ENCODE measurements at regions not wholly inside any gene's neighbourhood (a gene's known extent, or its start where the extent isn't known, plus 50 kb on each side); places are given as distances from the start of the nearest gene placed in this dataset.
A peak's percentile ranks its signal among the peaks of the same experiment; 100 is the strongest.

- Histone ChIP-seq H3K36me3 (no peaks in the 10 kb centered on the region), H3K9ac (no peak overlapping the region), H4K20me1 (no peaks in the 10 kb centered on the region), H3K9me3 (no peaks in the 10 kb centered on the region), H3K4me3 (no peak overlapping the region), H3K27ac (no peak overlapping the region), H3K27me3 (no peaks in the 10 kb centered on the region), H3K4me1 (no peaks in the 10 kb centered on the region), H3K4me2 (no peak overlapping the region)
- no peak for TF ChIP-seq Cebpa-rat (IDR thresholded peaks at IDR 0.05)
Observed at GRCh38 chrX:4185086-4185485, 471.6 kb upstream of the PRKX start.

- Histone ChIP-seq H3K27me3 (no peaks in the 10 kb centered on the region), H3K27ac (no peak overlapping the region), H3K9ac (no peak overlapping the region), H4K20me1 (no peaks in the 10 kb centered on the region), H3K9me3 (no peaks in the 10 kb centered on the region), H3K4me2 (no peak overlapping the region), H3K4me1 (no peaks in the 10 kb centered on the region), H3K36me3 (no peaks in the 10 kb centered on the region), H3K4me3 (no peak overlapping the region)
- TF ChIP-seq Cebpa-rat (IDR thresholded peaks at IDR 0.05) = no peak
Observed at GRCh38 chrX:4182408-4182806, 469.0 kb upstream of the PRKX start.

- no peaks in the 10 kb centered on the region for H3K27me3 ChIP-seq
- H4K20me1 ChIP-seq = no peaks in the 10 kb centered on the region
- H3K9me3 ChIP-seq = no peaks in the 10 kb centered on the region
- H3K27ac ChIP-seq = no peak overlapping the region
- no peaks in the 10 kb centered on the region for H3K36me3 ChIP-seq
- no peak overlapping the region for H3K4me2 ChIP-seq
- no peak for TF ChIP-seq Cebpa-rat (IDR thresholded peaks at IDR 0.05)
- H3K4me3 ChIP-seq = no peak overlapping the region
- no peak overlapping the region for H3K9ac ChIP-seq
- H3K4me1 ChIP-seq = no peaks in the 10 kb centered on the region
Observed at GRCh38 chrX:4181782-4182407, 468.4 kb upstream of the PRKX start.

- Histone ChIP-seq H3K9ac (no peak overlapping the region), H3K36me3 (no peaks in the 10 kb centered on the region), H3K4me3 (no peak overlapping the region), H4K20me1 (no peaks in the 10 kb centered on the region), H3K27ac (no peak overlapping the region), H3K9me3 (no peaks in the 10 kb centered on the region), H3K4me2 (no peak overlapping the region), H3K4me1 (no peaks in the 10 kb centered on the region), H3K27me3 (no peaks in the 10 kb centered on the region)
- TF ChIP-seq Cebpa-rat (IDR thresholded peaks at IDR 0.05) = no peak
Observed at GRCh38 chrX:4179031-4179430, 465.6 kb upstream of the PRKX start.

- Histone ChIP-seq H3K9me3 (0 out of 2 replicates have a peak, but pooled peaks cover 5% of the 10 kb centered on the region), H3K27ac (no peak overlapping the region)
Observed at GRCh38 chrX:4175221-4175620, 461.8 kb upstream of the PRKX start.

GRCh38 chrX:4173743-4174142, 460.3 kb upstream of the PRKX start:
- Histone ChIP-seq H3K9me3 (0 out of 2 replicates have a peak, but pooled peaks cover 5% of the 10 kb centered on the region), H3K4me3 (no peak overlapping the region), H3K4me1 (no peaks in the 10 kb centered on the region), H3K27ac (no peak overlapping the region), H3K9ac (no peak overlapping the region), H4K20me1 (no peaks in the 10 kb centered on the region), H3K36me3 (no peaks in the 10 kb centered on the region), H3K27me3 (no peaks in the 10 kb centered on the region), H3K4me2 (no peak overlapping the region)
- no peak for TF ChIP-seq Cebpa-rat (IDR thresholded peaks at IDR 0.05)

More at GRCh38 chrX:4175221-4175620, 461.8 kb upstream of the PRKX start:
- Histone ChIP-seq H3K4me2 (no peak overlapping the region), H4K20me1 (no peaks in the 10 kb centered on the region), H3K4me1 (no peaks in the 10 kb centered on the region), H3K27me3 (no peaks in the 10 kb centered on the region), H3K9ac (no peak overlapping the region), H3K4me3 (no peak overlapping the region), H3K36me3 (no peaks in the 10 kb centered on the region)
- no peak for TF ChIP-seq Cebpa-rat (IDR thresholded peaks at IDR 0.05)

- Histone ChIP-seq H3K27me3 (no peaks in the 10 kb centered on the region), H3K9ac (no peak overlapping the region), H3K4me3 (no peak overlapping the region), H3K4me2 (no peak overlapping the region), H3K27ac (no peak overlapping the region), H3K4me1 (no peaks in the 10 kb centered on the region), H4K20me1 (no peaks in the 10 kb centered on the region), H3K9me3 (no peaks in the 10 kb centered on the region), H3K36me3 (no peaks in the 10 kb centered on the region)
- TF ChIP-seq Cebpa-rat (IDR thresholded peaks at IDR 0.05) = no peak
Observed at GRCh38 chrX:4151798-4152197, 438.3 kb upstream of the PRKX start.

- Histone ChIP-seq H3K4me3 (no peak overlapping the region), H3K4me2 (no peak overlapping the region), H3K9me3 (no peaks in the 10 kb centered on the region), H3K27me3 (no peaks in the 10 kb centered on the region), H4K20me1 (no peaks in the 10 kb centered on the region), H3K27ac (no peak overlapping the region), H3K36me3 (no peaks in the 10 kb centered on the region), H3K4me1 (no peaks in the 10 kb centered on the region), H3K9ac (no peak overlapping the region)
- TF ChIP-seq Cebpa-rat (IDR thresholded peaks at IDR 0.05) = no peak
Observed at GRCh38 chrX:4150259-4150658, 436.8 kb upstream of the PRKX start.

GRCh38 chrX:4129626-4130025, 416.2 kb upstream of the PRKX start:
- TF ChIP-seq Cebpa-rat (IDR thresholded peaks at IDR 0.05) = no peak
- Histone ChIP-seq H3K4me2 (peak overlapping the region; percentile 14), H3K9ac (no peak overlapping the region), H3K27me3 (no peaks in the 10 kb centered on the region), H4K20me1 (no peaks in the 10 kb centered on the region), H3K27ac (no peak overlapping the region), H3K4me3 (no peak overlapping the region), H3K4me1 (no peaks in the 10 kb centered on the region), H3K9me3 (no peaks in the 10 kb centered on the region), H3K36me3 (no peaks in the 10 kb centered on the region)

- no peak for TF ChIP-seq Cebpa-rat (IDR thresholded peaks at IDR 0.05)
- H3K9me3 ChIP-seq = no peaks in the 10 kb centered on the region
- no peak overlapping the region for H3K4me2 ChIP-seq
- H3K4me1 ChIP-seq = no peaks in the 10 kb centered on the region
- no peak overlapping the region for H3K4me3 ChIP-seq
- no peaks in the 10 kb centered on the region for H3K36me3 ChIP-seq
- no peak overlapping the region for H3K27ac ChIP-seq
- no peak overlapping the region for H3K9ac ChIP-seq
- no peaks in the 10 kb centered on the region for H3K27me3 ChIP-seq
- H4K20me1 ChIP-seq = no peaks in the 10 kb centered on the region
Observed at GRCh38 chrX:4118666-4119530, 405.4 kb upstream of the PRKX start.
